SK-N-SH treated with all-trans-retinoic acid at 6 μM for 48 hours (cell line): ENCODE measurements at regions not wholly inside any gene's neighbourhood (a gene's known extent, or its start where the extent isn't known, plus 50 kb on each side); places are given as distances from the start of the nearest gene placed in this dataset.

Experiments
- CREB5 ChIP-seq: fragments of 250-450 bp; sonication (Bioruptor Pico); IDR thresholded peaks from 2 replicates; pipeline ENCODE4 v1.5.1; 2020; ENCODE audit warnings: low read depth, mild to moderate bottlenecking, moderate library complexity
- OSR1 ChIP-seq: fragments of 250-450 bp; sonication (Bioruptor Pico); IDR thresholded peaks from 2 replicates; pipeline ENCODE4 v1.8.0; 2022; ENCODE audit warnings: moderate library complexity, mild to moderate bottlenecking, inconsistent platforms
- PATZ1 ChIP-seq: fragments of 250-450 bp; sonication (Bioruptor Pico); IDR thresholded peaks from 2 replicates; pipeline ENCODE4 v1.8.0; 2020; ENCODE audit warnings: mild to moderate bottlenecking, moderate library complexity, borderline replicate concordance
- RARB ChIP-seq: fragments of 250-450 bp; sonication (Bioruptor Pico); IDR thresholded peaks from 2 replicates; pipeline ENCODE4 v1.8.0; 2021; ENCODE audit warnings: mild to moderate bottlenecking, moderate library complexity
- SNAI2 ChIP-seq: fragments of 250-450 bp; sonication (Bioruptor Pico); IDR thresholded peaks from 2 replicates; pipeline ENCODE4 v1.5.0; 2020; ENCODE audit warnings: mild to moderate bottlenecking, moderate library complexity
- TCF4 ChIP-seq: fragments of 250-450 bp; sonication (Bioruptor Pico); IDR thresholded peaks from 2 replicates; pipeline ENCODE4 v1.8.0; 2021; ENCODE audit warnings: mild to moderate bottlenecking, moderate library complexity, borderline replicate concordance
- TSHZ2 ChIP-seq: fragments of 250-450 bp; sonication (Bioruptor Pico); IDR thresholded peaks from 2 replicates; pipeline ENCODE4 v1.5.0; 2020; ENCODE audit warnings: mild to moderate bottlenecking, moderate library complexity
- ZC3H10 ChIP-seq: fragments of 250-450 bp; sonication (Bioruptor Pico); IDR thresholded peaks from 2 replicates; pipeline ENCODE4 v1.5.1; 2021; ENCODE audit warnings: mild to moderate bottlenecking, moderate library complexity
- ZFP3 ChIP-seq: fragments of 250-450 bp; sonication (Bioruptor Pico); IDR thresholded peaks from 2 replicates; pipeline ENCODE4 v1.5.0; 2020; ENCODE audit warnings: mild to moderate bottlenecking, moderate library complexity
- ZFP30 ChIP-seq: fragments of 450-650 bp; formaldehyde crosslinking; IDR thresholded peaks from 2 replicates; pipeline ENCODE4 v1.5.0; 2022; ENCODE audit warnings: mild to moderate bottlenecking, moderate library complexity
- ZNF70 ChIP-seq: fragments of 450-650 bp; formaldehyde crosslinking; IDR thresholded peaks from 2 replicates; pipeline ENCODE4 v1.5.0; 2020; ENCODE audit warnings: mild to moderate bottlenecking, moderate library complexity

GRCh38 chr7:89837515-89837914 lies 316.8 kb upstream of the STEAP1 start:
- TF ChIP-seq ZFP30 (CRISPR knock-in tag) (no peak), ZFP3 (CRISPR knock-in tag) (no peak), ZC3H10 (CRISPR knock-in tag) (no peak), TSHZ2 (CRISPR knock-in tag) (no peak), OSR1 (CRISPR knock-in tag) (no peak), SNAI2 (no peak), TCF4 (CRISPR knock-in tag) (no peak), PATZ1 (CRISPR knock-in tag) (no peak), CREB5 (CRISPR knock-in tag) (no peak), ZNF70 (CRISPR knock-in tag) (no peak), RARB (CRISPR knock-in tag) (no peak)
